ENCODE measurements at regions not wholly inside any gene's neighbourhood (a gene's known extent, or its start where the extent isn't known, plus 50 kb on each side); places are given as distances from the start of the nearest gene placed in this dataset.

- intact Hi-C loops (cut with DNase I): no loop called here
- DNase-seq (ENCODE audit: low spot score): no peak
Observed at GRCh38 chr4:23368081-23368697, 521.7 kb downstream of the PPARGC1A start.

DNA sequence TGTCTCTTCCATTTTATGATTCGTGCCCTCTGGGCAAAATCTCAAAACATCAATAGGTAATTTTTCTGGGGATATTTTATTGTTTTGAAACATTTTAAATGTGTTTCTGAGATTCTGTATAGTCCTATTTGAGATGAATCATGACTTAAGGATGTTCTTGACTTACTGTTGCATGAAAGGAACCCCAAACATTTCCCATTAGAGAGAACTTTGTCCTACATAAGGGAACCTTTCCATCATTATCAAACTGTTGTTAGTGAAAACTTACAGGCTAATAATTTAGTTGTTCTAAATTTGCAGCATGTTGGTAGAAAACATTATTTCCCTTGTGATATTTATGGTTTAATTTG is 523.3 kb downstream of the PPARGC1A start:
- intact Hi-C loops (cut with DNase I): no loop called here
- DNase-seq (ENCODE audit: low spot score): no peak

DNA sequence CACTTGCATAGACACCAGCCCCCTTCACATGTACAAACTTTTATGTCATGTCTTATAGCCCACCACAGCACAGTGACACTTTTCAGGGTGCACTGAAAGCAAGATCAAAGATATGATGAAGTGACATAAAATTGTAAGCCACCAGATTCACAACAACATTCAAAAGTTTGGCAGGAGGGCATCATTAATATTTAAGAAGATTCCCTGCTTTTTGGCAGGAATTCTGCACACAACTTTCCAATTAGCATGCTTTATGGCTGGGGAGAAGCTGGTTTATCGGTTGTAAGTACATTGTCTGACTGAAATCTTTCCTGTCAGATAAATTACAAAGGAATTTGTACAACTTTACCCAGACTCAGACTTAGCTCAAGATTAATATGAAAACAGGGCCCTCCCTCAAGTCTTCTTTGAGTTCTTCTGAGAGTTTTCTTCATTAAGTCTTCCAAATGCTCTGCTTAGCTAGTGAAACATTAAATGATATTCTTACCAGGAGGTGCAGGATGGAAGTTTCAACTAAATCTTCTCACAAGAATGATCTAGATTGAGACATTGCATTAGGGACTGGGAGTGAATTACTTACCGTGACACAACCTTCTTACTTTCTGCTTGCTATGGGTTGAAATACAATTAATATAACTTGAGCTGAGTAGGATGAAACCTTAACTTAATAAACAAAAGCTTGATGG is 523.8 kb downstream of the PPARGC1A start:
- intact Hi-C loops (cut with DNase I): no loop called here
- DNase-seq (ENCODE audit: low spot score): no peak

- intact Hi-C loops (cut with DNase I): no loop called here
Observed at GRCh38 chr4:23365086-23365485, 524.8 kb downstream of the PPARGC1A start.

GRCh38 chr4:23364167-23364566 is 525.7 kb downstream of the PPARGC1A start:
- DNase-seq (ENCODE audit: low spot score): no peak
- intact Hi-C loops (cut with DNase I): no loop called here

More at GRCh38 chr4:23365086-23365485, 524.8 kb downstream of the PPARGC1A start:
- no peak for DNase-seq (ENCODE audit: low spot score)

- DNase-seq (ENCODE audit: low spot score): peak; percentile 75
- intact Hi-C loops (cut with DNase I): no loop called here
Observed at GRCh38 chr4:23361453-23361852, 528.4 kb downstream of the PPARGC1A start.

GRCh38 chr4:23360718-23361117 is 529.1 kb downstream of the PPARGC1A start:
- no peak for DNase-seq (ENCODE audit: low spot score)
- intact Hi-C loops (cut with DNase I): no loop called here

DNA sequence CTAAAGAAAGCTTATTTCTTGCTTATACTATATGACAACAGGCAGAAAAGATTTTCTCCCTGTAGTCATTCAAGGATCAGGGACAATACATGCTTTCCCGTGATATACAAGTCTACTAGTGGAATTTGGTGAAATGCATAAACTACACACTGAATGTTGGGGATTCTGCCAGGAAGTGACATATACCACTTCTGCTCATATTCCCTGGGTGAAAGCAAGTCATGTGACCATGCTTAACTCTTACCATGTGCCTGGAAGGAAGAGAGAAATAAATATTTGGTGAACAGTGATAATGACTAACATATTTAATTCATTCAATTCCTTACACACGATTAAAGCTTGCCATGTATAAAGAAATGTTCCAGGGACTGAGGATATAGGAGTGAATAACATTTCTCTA is 534.6 kb downstream of the PPARGC1A start:
- no peak for DNase-seq (ENCODE audit: low spot score)
- intact Hi-C loops (cut with DNase I): no loop called here

- intact Hi-C loops (cut with DNase I): no loop called here
- DNase-seq (ENCODE audit: low spot score): no peak
Observed at GRCh38 chr4:23353200-23353599, 536.6 kb downstream of the PPARGC1A start.

DNA sequence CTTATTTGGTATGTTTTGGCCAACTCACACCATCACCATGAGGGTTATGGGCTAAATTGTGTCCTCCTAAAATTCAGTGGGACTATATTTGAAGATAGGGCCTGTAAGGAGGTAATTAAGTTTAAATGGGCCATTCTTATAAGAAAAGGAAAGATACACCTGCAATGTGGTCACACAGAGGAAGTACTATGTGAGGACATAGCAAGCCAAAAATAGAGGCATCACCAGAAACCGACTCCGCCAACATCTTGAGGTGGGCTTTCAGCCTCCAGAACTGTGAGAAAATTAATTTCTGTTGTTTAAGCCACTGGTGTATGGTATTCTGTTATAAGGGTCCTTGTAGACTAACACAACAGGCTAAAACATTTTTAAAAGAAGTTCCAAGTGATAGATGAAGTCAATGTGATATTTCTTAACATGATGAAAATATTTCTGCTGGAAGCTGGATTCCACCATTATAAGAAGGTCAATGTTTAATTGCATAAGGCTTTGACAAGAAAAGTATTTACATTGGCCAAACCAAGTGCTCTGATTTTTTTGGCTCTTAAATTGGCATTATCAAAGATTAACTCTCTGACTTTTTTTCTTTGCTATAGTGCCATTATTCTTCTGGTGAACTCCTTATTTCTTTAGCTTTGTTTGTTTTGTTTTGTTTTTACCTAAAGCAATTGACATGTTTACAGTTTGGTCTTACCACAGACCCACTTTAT is 540.9 kb downstream of the PPARGC1A start:
- DNase-seq (ENCODE audit: low spot score): no peak

DNA sequence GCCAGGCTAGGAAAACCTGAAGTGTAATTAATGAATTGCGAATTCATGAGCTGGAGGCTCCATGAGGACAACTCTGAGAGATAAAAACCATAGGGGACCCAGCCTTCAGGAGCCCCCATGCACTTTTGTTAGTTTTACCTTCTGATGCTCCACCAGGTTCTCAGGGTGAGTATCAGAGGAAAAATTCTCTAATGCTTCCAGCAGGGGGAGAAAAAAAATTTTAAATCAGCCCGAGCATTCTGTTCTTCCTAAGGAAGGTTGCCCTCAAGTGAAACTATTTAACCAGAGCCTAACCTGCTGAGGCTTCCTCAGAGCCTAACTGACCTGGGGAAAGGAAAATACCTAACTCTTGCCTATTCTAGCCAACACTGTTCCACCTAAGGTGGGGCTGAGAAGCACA is 552.6 kb downstream of the PPARGC1A start:
- intact Hi-C loops (cut with DNase I): no loop called here
- no peak for DNase-seq (ENCODE audit: low spot score)

More for the DNA sequence above, 540.9 kb downstream of the PPARGC1A start:
- intact Hi-C loops (cut with DNase I): no loop called here

DNA sequence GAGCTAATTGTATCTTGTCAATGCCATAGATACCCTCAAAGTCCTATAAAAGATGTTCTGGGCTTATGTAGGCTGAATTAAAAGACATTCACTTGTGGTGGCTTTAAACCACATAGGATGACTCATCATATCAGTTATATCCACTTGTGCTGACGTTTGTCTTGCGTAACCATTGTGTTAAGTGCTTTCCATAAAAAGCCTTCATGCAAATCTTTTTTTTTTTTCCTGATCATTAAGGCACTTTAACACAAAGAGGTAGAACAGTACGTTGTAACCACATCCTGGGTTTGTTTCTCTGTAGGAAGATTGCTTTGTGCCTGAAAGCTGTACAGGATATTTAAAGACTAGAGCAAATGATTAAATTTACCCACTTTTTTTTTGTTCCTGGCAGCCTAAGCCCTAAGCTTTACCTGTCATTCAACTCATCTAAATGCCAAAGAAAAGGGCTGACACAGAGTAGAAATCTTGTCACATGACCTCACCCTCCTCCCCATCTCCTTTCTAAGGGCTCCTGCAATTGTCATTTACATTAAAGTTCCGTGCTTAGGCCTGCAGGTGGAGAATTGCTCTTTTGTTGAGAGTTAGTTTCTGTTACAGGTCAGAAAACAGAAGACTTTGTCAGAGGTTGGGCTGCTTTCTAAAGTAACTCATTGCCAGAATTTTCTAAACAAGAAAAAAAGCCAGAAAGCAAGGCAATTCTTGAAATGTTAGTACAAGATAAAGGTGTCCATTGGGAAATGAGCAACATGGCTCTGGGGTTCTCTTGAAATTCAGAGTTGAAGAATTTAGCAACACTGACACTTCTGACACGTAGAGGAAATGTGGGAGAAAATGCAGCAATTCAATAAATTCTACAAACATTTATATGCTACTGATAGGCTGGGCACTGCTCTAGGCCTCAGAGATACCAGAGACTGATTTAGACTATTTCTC is 555.6 kb downstream of the PPARGC1A start:
- DNase-seq (ENCODE audit: low spot score): no peak
- intact Hi-C loops (cut with DNase I): no loop called here

GRCh38 chr4:23333556-23333945 is 556.3 kb downstream of the PPARGC1A start:
- intact Hi-C loops (cut with DNase I): no loop called here
- no peak for DNase-seq (ENCODE audit: low spot score)

DNA sequence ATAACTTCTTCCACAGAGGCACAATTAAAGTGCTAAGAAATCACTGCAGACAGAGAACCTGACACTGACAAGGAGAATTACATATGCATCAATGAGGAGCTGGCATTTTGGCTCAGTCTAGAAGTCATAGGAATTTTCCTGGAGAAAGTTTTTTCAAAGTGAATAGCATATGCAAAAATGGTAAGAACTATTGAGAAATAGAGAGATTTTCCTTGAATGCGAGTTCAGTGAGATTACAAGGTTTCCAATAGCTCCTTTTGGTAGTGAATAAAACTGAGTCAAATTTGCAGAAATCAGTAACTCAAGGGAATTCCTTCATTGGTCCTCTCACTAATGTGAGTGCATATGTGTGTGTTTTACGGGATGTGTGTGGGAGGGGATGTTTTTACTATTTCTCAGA is 557.5 kb downstream of the PPARGC1A start:
- intact Hi-C loops (cut with DNase I): no loop called here
- no peak for DNase-seq (ENCODE audit: low spot score)

DNA sequence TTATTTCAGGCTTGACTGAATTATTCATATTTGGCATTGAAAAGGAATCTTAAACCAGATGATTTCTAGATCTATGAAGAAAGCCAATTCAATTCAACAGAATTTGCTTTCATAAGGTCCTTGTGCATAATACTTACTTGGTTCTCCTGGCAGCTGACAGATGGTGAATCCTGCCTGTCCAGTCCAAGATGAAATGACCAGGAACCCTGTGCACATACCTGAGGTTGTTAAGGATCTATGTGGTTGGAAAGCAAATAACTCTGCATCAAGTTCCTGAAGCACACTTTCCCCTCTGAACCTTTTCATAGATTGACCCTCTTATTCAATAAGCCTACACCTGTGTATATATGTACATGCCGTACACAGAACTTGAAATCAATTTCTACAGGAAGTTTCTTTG is 562.7 kb downstream of the PPARGC1A start:
- intact Hi-C loops (cut with DNase I): no loop called here
- DNase-seq (ENCODE audit: low spot score): no peak

GRCh38 chr4:23324021-23324690 is 565.7 kb downstream of the PPARGC1A start:
- DNase-seq (ENCODE audit: low spot score): no peak
- intact Hi-C loops (cut with DNase I): no loop called here

- DNase-seq (ENCODE audit: low spot score): no peak
- intact Hi-C loops (cut with DNase I): no loop called here
Observed at GRCh38 chr4:23323436-23323835, 566.4 kb downstream of the PPARGC1A start.

DNA sequence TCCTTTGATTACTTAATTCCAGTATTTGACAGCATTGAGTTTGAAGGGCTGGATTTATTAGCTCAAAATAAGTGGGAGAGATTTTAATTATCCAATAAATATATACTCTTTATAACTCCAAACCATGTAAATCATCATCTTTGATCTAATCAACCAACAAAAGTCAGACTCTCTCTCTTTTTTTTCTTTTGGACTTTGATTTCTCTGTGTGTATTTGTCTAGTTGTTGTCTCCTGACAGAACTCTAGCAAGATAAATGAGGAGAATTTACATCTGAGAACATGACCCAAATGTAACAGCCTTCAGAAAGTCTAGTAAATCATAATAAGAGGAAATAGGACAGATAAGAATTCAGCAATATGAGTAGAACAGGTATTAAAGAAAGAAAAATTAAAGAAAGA is 567.1 kb downstream of the PPARGC1A start:
- intact Hi-C loops (cut with DNase I): no loop called here
- no peak for DNase-seq (ENCODE audit: low spot score)

DNA sequence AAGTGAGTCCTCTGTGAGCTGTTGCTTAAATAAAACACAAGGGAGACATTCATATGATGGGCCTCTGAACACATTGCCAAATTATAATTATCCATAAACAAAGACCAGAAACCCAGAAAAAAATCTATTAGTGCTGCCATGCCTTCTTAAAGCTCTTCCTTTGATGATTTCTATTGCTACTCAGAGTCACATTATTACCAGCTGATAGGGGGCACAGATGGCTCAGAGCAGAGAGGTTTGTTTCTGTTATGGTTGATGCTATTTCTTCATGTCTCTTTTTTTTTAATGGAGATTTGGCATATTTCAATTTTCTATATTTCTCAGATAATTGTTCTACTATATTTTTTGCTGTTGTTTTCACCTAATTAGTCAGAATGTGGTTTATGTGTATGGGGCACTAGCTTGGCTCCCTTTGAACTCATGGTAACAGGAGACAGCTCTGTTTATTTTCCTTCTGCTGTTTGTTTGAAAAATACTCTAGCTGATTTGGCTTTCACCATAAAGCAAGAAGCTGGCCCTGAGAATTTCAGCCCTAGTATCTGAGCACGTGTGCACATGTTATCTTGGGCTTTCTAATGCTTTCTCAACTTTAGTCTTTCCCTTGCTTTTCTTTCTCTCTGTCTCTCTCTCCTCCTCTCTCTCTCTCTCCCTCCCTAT is 568.8 kb downstream of the PPARGC1A start:
- DNase-seq (ENCODE audit: low spot score): no peak
- intact Hi-C loops (cut with DNase I): no loop called here
